HG02885 (cell line): ENCODE measurements at regions not wholly inside any gene's neighbourhood (a gene's known extent, or its start where the extent isn't known, plus 50 kb on each side); places are given as distances from the start of the nearest gene placed in this dataset.
"Not testable (repeated sequence)": the region's sequence is repeated elsewhere in the genome, so short reads cannot be mapped to it uniquely, and the experiment has no call there.

Source experiments
- ATAC-seq: cut with Tn5 transposase; IDR thresholded peaks from one replicate; pipeline ENCODE4 v1.9.1; 2021; ENCODE audit warnings: mild to moderate bottlenecking; ENCODE audit not compliant: unreplicated experiment, poor library complexity

DNA sequence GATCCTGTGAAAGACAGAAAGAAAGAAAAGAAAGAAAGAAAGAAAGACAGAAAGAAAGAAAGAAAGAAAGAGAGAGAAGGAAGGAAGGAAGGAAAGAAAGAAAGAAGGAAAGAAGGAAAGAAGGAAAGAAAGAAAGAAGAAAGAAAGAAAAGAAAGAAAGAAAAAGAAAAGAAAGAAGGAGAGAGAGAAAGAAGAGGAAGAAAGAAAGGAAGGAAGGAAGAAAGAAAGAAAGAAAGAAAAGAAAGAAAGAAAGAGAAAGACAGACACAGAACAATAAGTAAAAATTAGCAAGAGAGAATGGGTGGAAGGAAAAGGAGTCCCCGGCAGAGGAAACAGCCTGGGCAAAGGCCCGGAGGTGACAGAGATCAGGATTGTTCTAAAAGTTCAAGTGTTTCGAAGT is 183.4 kb downstream of the MIAT start:
- ATAC-seq = not testable (repeated sequence)

DNA sequence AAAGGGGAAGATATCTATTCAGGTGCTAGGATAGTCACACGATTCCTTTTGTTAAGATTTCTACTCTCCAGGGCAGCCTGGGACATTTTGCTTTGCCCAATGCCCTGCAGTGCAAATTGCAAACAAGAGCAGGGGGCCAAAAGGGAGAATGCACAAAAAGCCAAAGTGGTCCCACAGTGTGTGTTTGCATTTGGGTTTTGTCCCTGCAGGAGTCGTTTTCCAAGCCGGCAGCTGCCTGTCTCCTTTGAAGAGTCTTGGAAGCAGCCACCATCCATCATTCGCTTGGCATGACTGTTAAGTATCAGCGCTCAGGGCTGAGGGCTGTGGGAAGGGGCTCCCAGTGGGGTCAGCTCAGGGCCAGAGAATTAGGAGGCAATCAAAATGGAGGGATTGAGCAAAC is 184.7 kb downstream of the MIAT start:
- no peak for ATAC-seq

DNA sequence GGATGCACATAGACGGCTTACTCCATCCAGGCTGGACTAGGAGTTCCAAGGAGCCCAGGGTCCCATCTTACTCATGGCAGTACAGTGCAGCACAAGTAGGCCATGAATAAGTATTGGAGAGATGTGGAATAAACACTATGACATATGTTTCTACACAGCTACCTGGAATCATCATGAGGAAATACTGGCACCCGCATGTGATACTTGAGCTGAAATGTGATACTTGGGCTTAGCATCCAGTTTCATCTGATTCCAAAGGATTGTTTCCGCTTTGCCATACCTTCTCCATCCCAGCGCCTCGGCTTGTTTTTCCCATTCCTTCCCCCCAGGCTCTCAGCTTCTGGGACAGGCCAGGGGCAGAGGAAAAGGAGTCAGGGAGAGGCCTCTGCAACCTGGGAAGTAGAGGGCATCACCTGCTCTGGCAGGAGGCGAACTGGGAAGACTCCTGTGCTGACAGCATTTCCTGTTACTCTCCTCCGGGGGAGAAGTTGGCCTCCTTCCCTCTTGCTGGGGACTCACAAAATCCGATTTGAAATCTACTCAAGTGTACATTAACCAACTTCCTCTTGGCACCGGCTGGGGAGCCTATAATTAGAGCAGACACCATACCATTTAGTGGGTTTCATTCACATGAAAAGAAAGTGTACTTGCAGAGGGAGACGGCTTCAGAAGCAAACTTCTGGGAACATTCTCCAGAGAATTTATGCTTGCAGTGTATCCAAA is 187.8 kb downstream of the MIAT start:
- ATAC-seq = no peak

DNA sequence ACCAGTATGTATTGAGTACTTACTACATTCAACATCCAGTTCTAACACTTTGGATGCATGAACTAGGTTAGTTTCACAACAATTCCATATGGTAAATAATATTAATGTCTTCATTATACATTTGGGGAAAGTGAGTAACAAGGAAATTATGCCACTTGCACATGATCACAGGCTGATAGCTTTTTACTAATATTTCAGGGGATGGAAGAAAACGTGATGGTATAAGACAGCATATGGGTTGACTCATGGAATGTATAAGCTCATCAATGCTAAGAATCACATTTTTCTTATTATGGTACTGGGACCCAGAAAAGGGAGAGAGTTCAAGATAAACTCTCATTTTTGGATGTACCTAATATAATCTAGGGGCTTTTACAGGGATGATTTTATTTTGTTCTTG is 188.7 kb downstream of the MIAT start:
- ATAC-seq = no peak

DNA sequence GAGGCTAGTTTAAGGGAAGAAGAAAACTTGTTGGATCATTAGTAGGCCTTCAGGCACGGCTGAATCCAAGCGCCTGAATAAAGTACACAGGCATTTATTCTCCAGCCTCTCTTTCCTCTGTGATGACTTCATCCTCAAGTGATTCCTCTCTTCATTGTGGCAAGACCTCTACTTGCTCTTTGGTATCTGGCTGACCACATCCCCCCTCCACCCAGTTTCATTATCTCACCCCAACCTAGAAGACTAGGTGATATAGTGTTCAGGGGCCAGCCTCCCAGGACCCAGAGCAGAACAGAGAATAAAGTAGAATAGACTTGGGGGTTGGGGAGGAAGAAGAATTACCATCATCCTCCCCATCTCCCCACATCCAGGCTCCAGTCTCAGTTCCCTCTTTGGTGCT is 189.3 kb downstream of the MIAT start:
- no peak for ATAC-seq

DNA sequence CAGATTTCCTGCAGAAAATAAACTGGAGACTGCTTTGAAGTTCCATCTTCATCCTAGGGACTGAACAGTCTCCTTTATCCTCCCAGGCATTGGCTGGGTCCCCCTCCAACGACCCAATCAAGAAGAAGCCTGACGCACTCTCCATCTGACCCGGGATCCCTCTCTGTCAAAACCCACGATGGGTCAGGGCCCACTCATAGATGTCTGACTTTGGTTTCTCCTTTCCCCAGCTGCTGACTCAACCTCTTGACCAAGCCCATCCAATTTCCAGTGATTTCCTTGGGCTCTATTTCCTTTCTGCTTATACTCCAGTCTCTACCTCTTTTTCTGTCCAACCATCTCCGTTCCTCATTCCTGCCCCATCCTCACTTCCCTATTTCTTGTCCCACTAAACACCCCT is 189.7 kb downstream of the MIAT start:
- no peak for ATAC-seq

DNA sequence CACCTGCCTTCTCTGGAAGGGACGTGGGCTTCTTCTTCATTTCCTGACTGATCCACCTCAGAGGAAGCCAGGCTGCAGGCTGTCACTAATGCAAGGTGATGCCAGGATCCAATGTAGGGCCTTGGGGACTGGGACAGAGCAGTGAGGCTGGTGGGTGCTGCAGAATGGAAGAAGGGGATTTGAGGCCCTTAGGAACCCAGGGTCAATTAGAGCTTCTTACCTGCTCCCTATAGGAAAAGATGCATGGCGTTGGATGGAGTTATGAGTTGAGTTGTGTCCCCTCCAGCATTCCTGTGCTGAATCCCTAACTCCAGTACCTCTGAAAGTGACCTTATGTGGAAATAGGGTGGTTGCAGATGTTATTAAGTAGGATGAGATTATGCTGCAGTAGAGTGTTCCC is 190.4 kb downstream of the MIAT start:
- ATAC-seq = no peak

DNA sequence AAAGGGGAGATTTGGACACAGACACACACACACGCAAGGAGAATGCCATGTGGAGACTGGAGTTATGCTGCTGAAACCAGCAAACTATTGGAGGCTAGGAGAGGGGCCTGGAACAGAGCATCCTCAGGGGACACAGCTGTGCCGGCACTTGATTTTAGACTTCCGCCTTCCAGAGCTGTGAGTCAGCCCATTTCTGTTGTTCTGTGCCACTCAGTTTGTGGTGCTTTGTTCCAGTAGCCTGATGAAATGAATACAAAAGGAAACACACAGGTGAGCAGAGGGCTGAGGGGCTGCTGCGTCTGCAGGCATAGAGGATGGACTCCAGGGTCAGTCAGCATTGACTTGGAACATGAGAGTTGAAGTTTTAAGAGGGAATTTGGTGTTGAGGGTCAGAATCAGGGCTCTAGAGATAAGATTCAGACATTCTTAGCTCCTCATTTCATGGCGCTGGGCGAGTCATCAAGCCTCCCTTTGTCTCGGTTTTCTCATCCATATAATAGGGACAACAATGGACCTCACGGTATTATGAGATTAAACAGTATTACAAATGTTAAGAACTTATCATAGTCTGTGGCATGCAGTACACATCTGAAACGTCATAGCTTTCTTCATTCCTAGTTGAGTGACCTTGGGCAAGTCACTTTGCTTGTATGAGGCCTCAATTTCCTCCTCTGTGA is 191.0 kb downstream of the MIAT start:
- ATAC-seq = no peak

DNA sequence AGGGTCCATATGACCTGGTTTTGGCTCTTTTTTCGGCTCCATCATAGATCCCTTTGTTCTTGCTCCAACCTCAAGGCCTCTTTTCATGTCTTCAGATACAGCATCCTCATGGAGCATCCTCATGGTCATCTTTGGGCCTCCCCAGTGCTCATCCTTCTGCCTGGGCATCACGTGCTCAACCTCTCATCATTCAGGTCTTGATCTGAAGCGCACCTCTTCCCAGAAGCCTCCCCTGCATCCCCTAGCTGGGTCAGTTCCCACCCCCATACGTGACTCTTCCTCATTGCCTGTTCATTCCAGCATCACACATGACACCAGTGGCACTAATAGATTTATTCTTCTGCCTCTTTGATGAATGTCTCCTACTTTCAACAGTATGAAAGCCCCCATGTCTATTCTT is 192.2 kb downstream of the MIAT start:
- no peak for ATAC-seq

DNA sequence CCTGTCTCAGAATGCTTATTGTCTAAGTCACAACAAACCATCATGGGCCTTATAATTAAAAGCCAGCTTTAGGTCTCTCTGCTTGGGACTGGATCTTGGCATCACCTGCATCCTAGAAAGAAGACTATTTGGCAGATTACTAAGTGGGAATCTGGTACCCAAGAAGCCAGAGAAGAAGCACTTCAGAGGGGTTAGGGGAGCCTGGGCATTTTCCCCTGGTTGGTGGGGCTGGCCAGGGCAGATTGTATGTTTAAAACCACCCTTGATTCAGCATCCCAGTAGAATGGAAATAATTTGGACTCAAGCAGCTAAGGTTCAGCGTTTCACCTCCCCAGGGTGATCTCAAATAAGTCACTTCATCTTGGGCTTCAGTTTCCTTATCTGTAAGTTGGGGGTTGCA is 193.7 kb downstream of the MIAT start:
- no peak for ATAC-seq

DNA sequence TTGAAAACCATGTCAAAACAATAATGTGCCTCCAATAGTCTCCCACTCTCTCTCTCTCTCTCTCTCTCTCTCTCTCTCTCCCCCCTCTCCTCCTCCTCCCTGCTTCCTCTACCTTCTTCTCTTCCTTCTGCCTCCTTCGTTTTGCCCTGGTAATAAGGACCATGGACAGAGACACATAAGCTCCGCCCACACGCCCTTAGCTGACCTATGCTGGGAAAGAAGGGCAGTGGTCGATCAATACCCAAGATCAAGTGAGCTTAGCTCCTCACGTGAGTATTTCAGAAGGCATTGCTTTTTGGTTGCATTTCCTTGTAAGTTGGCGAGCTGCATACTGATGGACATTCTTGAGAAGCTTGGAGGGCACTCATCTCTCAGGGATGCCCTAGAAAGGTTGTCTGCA is 194.8 kb downstream of the MIAT start:
- no peak for ATAC-seq

DNA sequence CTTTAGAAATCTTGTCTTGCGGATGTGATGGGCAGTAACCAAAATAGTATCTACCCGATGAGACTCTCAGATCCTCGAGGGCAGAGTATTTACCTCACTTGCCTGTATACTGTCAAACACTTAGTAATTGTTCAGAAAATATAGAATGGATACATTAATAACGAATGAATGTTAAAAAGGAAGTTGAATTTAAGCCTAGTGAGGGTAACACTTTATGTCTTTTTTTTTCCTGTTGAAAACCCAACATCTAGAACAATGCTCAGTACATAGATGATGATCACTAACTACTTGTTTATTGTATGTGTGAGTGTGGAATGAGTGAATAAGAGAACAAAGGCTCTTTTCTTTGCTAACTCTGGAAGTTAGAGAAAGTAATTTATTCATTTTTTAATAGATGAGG is 195.7 kb downstream of the MIAT start:
- ATAC-seq = no peak

DNA sequence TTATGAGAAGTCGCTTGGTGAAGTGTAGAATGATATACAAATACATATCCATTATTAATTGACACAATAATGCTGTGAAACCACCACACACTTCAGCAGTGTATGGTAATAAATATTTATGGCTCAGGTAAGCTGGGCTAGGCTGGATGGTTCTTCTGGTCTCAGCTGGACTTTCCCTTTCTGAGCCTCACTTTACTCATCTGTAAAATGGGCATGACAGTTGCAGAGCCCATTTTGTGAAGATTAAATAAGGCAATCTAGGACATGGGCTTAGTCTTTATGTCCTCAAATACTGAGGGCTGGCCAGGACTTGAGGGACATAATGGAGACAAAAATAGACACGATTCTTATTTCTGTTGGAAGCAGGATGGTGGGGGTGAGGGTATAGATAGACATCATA is 196.1 kb downstream of the MIAT start:
- no peak for ATAC-seq

DNA sequence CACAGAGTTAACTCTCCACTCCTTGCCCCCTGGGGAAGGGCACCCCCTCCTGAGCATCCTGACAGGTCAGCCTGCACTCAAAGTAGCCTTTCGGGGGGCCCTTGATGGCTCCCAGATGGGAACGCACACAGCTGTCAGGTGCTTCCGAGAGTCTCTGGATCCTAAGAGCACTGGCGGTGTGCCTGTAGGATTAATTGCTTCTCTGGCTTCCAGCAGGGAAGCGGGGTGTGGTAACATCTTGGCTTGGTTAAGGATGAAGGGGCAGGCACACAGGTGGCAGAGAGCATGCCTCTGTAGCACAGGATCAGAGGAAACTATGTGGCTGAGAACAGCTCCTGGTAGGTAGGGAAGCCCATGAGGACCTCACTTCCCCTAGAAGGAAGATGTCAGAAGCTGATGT is 199.8 kb downstream of the MIAT start:
- ATAC-seq = no peak

DNA sequence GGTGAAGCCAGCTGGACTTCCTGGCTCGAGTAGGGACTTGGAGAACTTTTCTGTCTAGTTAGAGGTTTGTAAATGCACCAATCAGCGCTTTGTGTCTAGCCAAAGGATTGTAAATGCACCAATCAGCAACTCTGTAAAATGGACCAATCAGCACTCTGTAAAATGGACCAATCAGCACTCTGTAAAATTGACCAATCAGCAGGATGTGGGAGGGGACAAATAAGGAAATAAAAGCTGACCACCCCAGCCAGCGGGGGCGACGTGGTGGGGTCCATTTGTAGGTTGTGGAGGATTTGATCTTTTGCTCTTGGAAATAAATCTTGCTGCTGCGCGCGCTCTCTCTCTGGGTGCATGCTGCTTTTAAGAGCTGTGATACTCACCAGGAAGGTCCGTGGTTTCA is 202.9 kb downstream of the MIAT start:
- ATAC-seq = no peak

DNA sequence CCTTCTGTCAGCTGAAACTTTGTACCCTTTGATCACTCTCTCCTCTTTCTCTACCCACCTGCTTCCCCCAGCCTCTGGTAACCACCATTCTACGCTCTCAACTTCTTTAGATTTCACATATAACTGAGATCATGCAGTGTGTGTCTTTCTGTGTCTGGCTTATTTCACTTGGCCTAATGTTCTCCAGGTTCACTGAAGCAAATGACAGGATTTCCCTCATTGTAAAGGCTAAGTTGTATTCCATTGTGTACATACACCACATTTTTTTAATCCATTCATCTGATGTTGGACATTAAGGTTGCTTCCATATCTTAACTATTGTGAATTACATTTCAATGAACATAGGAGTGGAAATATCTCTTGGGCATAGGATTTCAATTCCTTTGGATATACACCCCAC is 207.6 kb downstream of the MIAT start:
- no peak for ATAC-seq

DNA sequence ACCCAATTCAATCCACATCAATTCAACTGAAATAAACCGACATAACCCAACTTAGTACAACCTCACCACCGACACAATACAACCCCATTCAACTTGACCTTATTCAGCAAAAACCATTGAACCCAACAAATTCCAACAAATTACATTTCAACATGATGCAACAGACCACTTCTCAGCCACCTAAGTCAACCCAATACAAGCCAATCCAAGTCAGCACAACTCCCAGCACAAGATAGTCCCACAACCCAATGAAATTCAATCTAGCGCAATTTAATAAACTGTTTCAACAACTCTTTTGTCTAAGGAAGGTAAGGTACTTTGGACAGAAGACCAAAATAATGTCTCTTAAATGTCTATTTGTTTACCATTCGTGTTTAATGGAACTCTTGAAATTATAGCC is 226.0 kb downstream of the MIAT start:
- no peak for ATAC-seq

DNA sequence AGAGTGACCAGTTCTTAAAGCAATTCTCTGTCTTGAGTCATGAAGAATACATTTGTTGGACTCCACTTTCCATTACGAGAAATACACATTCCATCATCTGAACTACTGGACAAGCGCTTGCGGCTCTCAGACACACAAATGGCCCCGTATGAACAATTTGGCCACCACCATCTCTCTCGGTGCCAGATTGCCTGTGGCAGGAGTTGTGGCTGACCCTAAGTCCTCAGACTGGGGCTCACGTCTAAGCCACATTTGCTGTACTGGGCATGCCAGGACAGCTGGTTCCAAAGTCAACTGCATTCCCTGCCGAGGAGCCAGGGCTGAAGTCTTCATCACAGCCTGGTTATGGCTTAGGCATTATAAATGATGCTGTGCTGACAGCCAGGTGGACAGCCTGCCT is 227.5 kb downstream of the MIAT start:
- no peak for ATAC-seq

DNA sequence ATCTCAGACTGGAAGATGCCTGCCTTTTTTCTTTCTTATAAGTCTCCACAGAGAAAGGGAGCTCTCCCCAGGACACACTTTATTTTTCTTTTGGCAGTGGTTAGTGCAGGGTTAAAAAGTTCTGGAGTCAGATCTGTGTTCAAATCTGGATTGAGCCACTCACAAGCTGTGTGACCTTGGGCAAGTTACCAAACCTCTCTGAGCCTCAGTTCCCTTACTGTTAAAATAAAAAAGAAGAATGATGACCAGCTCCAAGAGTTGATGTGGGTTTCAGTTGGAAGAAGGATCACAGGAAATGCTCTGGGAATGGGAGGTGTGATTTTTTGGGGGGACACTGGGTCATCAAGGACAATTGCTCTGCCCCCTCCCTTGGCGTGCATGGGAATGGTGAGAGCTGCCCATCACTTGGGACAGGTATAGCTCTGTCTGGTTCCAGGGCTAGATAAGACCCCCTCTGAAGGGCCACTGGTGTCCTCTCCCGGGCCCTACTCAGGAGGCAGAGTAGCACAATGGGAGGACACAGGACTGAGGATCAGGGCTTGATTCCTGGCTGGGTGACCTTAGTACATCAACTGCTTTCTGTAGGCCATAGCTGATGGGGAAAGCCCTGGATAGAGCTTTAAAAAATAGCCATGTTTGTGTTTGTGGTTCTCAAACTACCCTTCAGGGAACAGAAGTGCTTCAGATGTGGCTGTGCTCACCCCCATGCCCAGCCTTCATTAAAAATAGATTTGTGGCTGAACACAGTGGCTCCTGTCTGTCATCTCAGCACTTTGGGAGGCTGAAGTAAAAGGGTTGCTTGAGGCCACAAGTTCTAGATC is 228.3 kb downstream of the MIAT start:
- ATAC-seq = no peak

DNA sequence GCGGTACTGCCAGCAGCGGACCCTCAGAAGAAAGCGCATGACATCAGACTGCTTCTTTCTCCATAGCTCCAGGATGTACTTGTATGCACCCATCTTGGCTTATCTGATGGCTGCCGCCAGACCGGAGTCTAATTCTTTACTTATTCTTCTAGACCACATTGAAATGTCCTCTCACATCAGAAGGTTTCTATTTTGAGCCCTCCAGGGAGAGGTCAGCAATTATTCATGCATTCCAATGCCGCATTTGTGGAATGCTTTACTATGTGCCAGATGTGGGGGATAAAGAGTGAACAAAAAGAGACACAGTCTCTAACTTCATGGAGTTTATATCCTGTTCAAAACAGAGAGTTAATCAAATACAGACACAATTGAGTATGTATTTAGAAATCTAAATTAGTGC is 230.1 kb downstream of the MIAT start:
- ATAC-seq = no peak

DNA sequence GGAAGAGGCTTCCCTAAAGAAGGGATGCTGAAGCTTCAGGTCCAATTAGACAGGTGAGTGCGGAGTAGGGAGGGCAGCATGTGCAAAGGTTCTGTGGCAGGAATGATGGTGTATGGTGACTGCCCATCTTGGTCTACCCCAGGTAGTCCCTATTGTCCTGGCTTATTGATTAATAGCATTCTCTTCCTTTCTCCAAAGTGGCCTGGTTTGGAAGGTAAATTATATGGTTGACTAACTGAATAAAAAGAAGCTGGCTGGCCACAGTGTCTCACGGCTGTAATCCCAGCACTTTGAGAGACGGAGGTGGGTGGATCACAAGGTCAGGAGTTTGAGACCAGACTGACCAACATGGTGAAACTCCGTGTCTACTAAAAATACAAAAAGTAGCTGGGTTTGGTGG is 230.5 kb downstream of the MIAT start:
- no peak for ATAC-seq
